ENCODE measurements at regions not wholly inside any gene's neighbourhood (a gene's known extent, or its start where the extent isn't known, plus 50 kb on each side); places are given as distances from the start of the nearest gene placed in this dataset.

DNA sequence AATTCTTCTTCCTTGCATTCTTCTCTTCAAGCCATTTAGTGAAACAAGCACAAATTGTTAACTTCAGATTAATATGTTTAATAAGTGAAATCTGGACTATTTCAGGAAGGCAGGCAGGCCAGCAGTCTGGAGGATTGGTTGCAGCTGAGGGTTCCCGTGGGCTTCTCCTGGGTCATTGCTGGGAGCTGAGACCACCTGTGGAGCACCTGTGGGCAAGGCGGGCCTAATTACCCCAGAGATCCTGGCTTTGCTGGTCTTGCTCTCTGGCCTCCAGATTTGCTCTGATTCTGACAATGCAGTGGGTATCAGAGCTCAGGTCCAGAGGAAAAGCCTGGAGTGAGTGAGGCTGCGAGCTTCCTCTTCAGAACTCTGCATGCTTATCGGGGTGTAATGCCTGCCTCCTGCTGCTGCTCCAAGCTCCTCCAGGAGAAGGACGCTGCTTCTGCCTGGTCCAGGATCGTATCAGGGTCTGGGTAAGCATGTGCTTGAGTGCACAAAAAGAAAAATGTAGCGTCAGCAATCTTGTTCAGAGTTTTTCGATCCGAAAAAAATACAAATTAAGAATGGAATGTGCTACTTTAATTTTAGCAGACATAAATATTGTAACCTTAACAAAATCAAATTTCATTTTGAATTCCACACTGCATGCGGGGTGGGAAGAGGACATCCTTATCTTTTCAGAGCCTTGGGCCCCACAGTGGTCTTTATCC, 93.8 kb downstream of the TMEM30B start:
- TF ChIP-seq, protein P1, sequence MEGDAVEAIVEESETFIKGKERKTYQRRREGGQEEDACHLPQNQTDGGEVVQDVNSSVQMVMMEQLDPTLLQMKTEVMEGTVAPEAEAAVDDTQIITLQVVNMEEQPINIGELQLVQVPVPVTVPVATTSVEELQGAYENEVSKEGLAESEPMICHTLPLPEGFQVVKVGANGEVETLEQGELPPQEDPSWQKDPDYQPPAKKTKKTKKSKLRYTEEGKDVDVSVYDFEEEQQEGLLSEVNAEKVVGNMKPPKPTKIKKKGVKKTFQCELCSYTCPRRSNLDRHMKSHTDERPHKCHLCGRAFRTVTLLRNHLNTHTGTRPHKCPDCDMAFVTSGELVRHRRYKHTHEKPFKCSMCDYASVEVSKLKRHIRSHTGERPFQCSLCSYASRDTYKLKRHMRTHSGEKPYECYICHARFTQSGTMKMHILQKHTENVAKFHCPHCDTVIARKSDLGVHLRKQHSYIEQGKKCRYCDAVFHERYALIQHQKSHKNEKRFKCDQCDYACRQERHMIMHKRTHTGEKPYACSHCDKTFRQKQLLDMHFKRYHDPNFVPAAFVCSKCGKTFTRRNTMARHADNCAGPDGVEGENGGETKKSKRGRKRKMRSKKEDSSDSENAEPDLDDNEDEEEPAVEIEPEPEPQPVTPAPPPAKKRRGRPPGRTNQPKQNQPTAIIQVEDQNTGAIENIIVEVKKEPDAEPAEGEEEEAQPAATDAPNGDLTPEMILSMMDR (IDR thresholded peaks at IDR 0.05; ENCODE audit: unreplicated experiment): no peak
- peaks cover 28% of the 10 kb centered on the region for H3K4me1 Mint-ChIP-seq
- H3K4me3 Mint-ChIP-seq: no peak overlapping the region

DNA sequence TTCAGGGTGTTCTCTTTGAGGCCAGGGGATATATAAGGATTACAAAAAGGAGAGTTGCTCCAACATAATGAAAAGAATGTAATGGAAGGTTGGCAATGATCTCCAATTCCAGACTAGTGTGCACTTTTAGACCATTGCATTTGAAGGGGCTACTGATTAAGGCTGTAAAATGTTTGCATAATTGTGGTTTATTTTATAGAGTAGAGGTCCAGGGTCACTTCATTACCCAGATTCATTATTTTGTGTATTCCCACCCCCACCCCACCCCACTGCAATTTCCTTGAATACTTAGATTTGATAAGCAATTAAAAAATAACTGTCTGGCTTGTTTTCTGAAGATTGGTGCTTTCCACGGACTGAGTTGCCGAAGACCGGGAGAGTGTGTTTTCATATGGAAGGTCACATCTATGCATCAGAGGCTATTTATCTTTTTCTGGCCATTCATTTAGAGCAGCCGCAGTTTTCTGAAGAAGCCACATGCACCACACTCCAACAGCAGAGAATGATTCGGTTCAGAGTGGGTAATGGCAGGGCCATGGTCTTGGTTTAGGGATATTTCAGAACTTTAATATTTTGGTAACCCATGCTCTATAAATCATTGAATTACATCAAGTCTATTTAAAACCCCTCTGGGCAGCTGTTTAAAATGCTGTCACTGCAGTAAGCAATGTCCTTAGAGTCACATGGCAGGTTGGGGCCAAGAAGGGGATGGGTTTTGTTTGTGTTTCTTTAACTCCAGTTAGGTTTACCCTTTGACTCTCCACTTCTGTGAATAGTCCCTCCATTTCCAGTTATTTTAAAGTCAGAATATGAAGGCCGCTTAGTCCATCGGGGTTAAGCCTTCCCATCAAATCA, 94.6 kb downstream of the TMEM30B start:
- no peak for DNase-seq (ENCODE audit: low spot score in 2 of 2, unreplicated experiment in 2 of 2)
- Mint-ChIP-seq H3K4me1 (peaks cover 28% of the 10 kb centered on the region), H3K27ac (no peak overlapping the region), H3K36me3 (no peaks in the 10 kb centered on the region), H3K9me3 (no peaks in the 10 kb centered on the region), H3K4me3 (no peak overlapping the region), H3K27me3 (ENCODE audit: low read depth) (peaks cover 11% of the 10 kb centered on the region)
- TF ChIP-seq, protein P1 (IDR thresholded peaks at IDR 0.05; ENCODE audit: unreplicated experiment): no peak

More for the DNA sequence above, 93.8 kb downstream of the TMEM30B start:
- Mint-ChIP-seq H3K27ac (no peak overlapping the region), H3K27me3 (ENCODE audit: low read depth) (peaks cover 11% of the 10 kb centered on the region), H3K9me3 (no peaks in the 10 kb centered on the region), H3K36me3 (no peaks in the 10 kb centered on the region)
- DNase-seq (ENCODE audit: low spot score in 2 of 2, unreplicated experiment in 2 of 2): no peak

DNA sequence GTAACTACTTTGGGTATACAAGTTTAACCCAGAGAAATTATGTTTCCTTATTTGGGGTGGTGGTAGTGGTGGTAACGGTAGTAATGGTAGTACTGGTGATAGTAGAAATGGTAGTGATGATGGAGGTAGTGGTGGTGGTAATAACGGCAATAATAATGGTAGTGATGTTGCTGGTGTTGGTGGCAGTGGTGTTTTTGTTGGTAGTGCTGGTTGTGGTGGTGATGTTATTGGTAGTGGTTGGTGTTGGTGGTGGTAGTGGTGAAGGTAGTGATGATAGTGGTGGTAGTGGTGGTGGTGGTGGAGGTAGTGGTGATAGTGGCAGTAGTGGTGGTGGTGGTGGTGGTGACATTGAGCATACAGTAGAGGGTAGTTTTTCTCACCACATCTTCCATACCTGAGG, 95.6 kb downstream of the TMEM30B start:
- Mint-ChIP-seq H3K4me3 (no peak overlapping the region), H3K36me3 (no peaks in the 10 kb centered on the region), H3K27ac (no peak overlapping the region), H3K4me1 (peaks cover 28% of the 10 kb centered on the region), H3K9me3 (no peaks in the 10 kb centered on the region), H3K27me3 (ENCODE audit: low read depth) (peaks cover 11% of the 10 kb centered on the region)
- TF ChIP-seq, protein P1 (IDR thresholded peaks at IDR 0.05; ENCODE audit: unreplicated experiment): no peak
- no peak for DNase-seq (ENCODE audit: low spot score in 2 of 2, unreplicated experiment in 2 of 2)

DNA sequence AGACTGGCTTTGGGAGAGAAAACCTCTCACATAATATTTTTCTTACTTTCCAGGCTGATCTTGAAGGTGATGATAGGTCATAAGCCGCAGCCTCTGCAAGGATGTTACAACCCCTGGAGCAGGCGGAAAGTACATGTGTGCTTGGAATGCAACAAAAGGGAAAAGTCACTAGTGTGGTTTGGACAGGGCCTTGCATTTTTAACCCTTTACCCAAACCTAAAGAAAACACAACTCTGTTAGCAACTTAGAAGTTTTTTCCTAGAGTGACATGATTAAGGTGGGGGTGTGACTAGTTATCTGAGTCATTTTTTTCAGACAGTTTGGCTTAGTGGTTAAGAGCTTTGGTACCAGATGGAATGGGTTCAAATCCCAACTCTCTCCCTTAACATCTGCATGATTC, 97.0 kb downstream of the TMEM30B start:
- H3K4me3 Mint-ChIP-seq: no peak overlapping the region
- H3K27ac Mint-ChIP-seq: no peak overlapping the region
- H3K27me3 Mint-ChIP-seq (ENCODE audit: low read depth): peaks cover under 1% of the 10 kb centered on the region
- TF ChIP-seq, protein P1 (IDR thresholded peaks at IDR 0.05; ENCODE audit: unreplicated experiment): no peak
- DNase-seq (ENCODE audit: low spot score in 2 of 2, unreplicated experiment in 2 of 2): no peak
- no peaks in the 10 kb centered on the region for H3K36me3 Mint-ChIP-seq
- H3K4me1 Mint-ChIP-seq: peaks cover 20% of the 10 kb centered on the region
- H3K9me3 Mint-ChIP-seq: no peaks in the 10 kb centered on the region

DNA sequence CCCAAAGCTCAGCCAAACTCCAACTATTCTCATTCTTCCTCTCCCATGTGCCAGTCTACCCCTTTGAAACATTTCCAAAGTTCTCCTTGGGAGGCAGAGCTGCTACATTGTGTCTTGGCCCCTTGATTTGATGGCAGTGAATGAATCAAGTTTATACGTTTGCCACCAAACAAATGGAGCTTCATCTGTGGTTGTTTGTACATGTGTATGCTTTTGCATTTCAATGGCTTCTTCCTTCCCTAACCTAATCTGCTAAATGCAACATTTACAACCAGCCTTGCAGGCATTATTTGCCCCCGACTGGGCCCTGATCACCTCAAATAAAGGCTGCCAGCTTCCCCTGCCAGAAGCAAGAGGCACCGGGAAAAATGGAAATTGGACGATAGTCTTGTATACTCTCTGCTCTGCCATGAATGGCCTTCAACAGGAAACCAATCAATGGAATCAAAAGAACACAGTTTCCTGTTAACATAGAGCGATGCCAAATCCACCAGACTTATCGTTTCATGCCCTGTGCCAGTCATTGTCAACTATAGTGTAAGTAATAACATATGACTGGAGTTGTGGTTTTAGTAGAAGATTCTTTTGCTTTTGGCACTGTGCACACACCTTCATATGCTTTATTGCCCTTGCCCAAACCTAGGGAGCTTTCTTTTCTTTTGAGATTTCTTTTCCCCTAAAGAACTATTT, 97.8 kb downstream of the TMEM30B start:
- Mint-ChIP-seq H3K36me3 (no peaks in the 10 kb centered on the region), H3K4me1 (peaks cover 21% of the 10 kb centered on the region), H3K27me3 (ENCODE audit: low read depth) (no peaks in the 10 kb centered on the region), H3K27ac (no peak overlapping the region), H3K4me3 (no peak overlapping the region), H3K9me3 (no peaks in the 10 kb centered on the region)
- TF ChIP-seq, protein P1 (IDR thresholded peaks at IDR 0.05; ENCODE audit: unreplicated experiment): no peak
- no peak for DNase-seq (ENCODE audit: low spot score in 2 of 2, unreplicated experiment in 2 of 2)
